ENCODE measurements at regions not wholly inside any gene's neighbourhood (a gene's known extent, or its start where the extent isn't known, plus 50 kb on each side); places are given as distances from the start of the nearest gene placed in this dataset.
A peak's percentile ranks its signal among the peaks of the same experiment; 100 is the strongest.

DNA sequence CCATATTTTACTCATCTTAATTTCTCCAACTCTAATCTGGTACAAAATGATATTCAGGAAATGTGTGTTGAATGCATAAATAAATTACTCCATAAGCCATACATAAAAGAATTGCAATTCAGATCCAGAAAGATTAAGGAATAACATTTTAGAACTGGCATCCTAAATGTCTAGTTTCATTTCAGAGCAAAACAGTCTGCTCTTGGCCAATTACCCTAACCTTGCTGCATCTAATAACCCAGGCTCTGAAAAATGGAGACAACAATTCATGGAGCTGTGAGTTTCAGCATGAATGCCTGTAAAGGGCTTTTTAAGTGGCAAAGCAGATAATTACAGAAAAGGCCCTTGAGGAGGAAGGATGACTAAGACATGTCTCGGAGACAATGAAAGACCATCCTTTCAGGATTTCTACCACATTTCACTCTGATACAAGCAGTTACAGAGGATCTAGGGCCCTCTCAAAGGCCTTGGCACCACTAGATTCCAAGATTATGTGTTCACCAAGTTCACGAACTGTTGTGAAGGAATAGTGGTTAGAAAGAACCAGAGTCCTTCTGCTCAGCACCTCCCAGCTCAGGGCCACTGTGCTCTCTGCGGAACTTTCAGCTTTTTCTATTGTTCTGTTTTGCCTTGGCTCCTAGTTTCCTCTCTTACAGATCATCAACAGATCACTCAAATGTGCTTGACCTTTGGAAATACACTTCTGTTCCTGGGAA, 157.6 kb upstream of the BLID start:
- DNase-seq (ENCODE audit: low spot score): no peak

DNA sequence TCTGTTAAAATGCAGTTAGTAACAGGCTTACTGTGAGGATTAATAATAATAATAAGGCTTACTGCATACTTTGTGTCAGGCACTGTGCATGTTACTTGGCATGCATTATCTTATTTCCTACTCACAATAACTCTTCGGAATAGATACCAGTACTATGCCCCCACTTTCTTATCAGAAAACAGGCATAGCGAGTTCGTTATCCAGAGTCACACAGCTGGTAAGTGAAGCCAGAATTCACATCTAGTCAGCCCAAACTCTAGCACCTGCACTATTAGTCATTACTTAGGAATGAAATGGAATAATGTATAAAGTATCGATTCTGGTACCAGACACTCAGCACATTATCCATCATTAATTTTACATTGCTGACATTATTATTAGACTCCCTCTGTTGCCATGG, 155.7 kb upstream of the BLID start:
- no peak for DNase-seq (ENCODE audit: low spot score)

DNA sequence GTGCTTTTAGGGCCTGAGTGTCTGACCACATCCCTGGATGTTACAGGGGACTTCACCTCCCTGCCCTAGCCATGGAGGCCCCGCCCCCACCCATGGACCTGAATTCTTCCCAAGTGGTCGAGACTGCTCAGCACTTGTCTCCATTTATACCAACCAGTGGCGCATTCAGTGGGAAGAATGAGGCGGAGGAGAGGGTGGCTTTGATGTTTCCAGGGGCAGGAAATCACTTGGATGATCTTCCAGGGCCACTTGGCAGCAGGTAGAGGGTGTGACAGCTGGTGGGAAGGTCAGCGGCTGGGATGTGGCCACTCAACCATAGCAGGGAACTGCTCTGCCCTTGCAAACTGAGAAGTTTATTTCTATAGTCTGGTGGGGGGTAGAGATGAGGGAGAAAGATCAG, 155.1 kb upstream of the BLID start:
- DNase-seq (ENCODE audit: low spot score): no peak

- DNase-seq (ENCODE audit: low spot score): no peak
These were observed 154.5 kb upstream of the BLID start for GRCh38 chr11:122270535-122270934.

DNA sequence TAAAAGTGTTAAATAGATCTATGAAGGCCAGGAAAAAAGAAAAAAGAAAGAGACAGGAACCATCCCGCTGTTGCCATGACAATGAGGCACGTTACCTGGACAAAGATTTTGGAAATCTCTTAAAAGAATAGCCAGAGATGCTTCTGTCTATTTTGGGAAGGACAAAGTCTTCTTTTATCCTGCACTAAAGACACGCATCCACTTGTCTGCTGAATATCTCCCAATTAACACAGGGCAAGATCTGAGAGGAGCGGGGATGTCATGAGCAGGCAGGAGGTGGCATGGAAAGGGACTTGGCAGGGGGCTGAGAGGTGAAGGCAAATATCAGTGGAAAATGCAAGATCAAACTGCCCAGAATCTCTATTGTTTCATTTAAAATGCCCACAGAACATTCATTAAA, 153.8 kb upstream of the BLID start:
- DNase-seq (ENCODE audit: low spot score): no peak

DNA sequence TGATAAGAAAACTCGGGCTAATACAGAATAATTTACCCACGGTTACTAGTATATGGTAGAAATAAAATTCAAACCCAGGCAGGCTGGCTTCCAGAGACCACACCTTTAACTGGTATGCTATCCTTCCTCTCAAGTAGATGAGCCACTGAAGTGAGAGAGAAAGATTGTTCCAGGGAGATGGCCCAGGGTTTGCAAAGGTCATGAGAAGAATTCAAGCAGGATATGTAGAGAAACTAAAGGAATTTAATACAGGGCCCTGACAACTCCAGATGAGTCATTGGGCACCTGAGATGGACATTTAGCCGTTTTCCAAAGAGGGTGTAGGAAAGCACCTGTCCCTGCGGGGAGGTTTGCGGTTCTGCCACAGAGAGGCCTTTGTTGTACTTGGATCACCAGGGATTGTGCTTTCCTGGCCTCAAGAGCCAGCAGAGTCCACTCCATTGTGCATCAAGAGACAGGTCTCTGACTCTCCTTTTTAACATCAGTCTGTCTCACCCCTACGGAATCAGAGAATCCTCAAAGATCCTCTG, 152.7 kb upstream of the BLID start:
- DNase-seq (ENCODE audit: low spot score): no peak

DNA sequence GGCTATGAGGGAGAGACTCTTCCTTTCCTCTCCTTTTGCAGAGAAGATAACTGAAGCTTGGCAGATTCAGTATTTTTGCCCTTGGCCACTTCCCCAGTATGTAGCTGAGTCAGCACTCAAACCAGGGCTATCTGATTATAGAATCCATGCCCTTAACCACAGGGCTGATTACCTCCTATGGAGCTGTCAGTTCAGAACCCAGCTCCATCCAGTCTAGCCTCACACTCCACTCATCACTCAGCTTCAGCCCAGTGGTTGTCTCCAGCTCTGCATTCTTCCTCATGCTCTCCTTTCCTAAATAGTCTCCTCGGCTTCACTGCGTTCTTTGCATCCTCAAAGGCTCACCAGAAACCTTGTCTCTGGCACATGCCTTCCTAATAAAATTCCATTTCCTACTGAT, 151.6 kb upstream of the BLID start:
- peak; percentile 80 for DNase-seq (ENCODE audit: low spot score)

- no peak for DNase-seq (ENCODE audit: low spot score)
These were observed 150.0 kb upstream of the BLID start for GRCh38 chr11:122265981-122266380.

DNA sequence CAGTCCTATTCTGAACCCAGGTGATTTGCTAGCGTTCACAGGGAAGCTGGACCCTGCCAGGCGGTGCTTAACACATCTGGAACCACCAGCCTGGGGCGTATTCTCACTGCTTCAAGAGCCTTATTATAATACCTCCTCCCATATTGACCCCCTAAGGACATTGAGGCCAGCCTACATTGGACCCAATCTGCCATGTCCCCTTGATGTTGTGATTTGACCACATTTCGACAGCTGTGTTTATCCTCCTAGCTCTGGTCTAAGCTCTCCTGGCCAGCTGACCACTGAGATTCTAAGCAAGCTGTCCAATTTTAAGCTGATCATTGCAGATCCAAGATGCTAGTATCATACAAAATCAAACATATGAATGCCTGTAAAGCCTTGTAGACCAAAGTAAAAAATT, 148.1 kb upstream of the BLID start:
- DNase-seq (ENCODE audit: low spot score): no peak

DNA sequence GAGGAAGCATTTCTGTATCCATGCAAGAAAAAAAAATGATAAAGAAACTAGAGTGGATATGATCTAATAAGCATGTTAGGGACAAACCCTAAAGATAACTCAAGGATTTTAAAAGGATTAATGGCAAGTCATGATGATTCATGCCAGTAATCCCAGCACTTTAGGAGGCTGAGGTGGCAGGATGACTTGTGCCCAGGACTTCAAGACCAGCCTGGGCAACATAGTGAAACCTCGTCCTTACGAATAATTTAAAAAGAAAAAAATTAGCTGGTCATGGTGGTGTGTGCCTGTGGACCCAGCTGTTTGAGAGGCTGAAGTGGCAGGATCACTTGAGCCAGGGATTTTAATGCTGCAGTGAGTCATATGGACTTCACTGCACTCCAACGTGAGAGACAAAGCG, 145.5 kb upstream of the BLID start:
- no peak for DNase-seq (ENCODE audit: low spot score)

DNA sequence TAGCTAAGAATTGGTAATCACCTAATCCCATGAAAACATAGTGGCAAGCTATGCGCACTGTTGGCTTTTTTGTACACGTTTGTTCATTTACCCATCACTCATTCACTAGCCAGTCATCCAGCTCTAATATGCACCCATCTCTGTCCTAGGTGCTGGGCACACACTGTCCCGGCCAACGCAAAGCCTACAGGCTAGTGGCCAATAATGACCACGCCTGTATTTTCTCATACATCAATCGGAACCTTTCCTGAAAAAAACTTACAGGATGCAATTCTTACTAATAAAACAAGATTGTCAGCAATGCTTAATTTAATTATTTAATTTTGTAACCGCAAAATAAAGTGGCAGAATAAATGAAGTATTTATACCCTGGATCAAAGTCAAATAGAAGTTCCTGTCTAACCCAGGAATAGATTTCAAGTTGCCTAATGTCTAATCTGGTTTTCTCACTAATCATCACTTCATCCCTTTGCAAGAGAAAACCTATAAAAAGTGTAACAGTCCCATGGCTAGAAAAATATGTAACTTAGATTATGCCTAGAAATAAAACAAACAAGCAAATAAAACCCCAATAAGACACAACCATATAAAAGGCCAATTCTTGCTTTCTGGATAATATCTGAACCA, 143.3 kb upstream of the BLID start:
- DNase-seq (ENCODE audit: low spot score): no peak

DNA sequence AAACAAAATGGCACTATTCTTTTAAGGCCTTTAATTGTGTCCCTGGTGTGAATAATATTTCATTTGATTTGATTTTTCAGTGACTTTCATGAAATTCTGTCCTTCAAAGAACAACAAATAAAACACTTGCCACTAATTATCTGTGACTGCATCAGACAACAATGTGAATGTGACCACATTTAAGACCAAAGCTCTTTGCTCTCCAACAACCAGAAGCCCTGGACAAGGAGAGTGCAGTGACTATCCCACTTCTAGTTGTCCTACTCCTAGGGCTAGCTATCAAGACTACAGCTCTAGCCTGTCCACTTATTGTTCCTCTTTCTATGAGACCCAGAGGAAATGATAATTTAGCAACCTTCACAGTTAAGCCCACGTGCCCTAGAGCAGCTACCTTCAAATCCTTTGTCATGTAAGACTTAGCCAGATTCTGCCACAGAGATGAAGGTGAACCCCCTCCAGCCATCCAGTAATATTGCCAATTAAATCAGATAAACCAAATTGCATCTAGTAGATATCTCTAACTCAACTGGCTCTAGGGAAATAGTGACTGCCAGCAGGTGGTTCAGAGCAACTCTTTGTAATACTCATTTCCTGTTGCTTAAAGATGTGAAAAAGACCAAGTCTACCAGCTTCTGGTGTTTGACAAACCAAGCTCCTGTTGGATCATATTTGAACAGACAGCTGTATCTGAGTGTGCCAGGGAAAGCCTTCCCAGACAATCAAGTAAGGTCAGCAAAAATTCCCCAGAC, 142.6 kb upstream of the BLID start:
- no peak for DNase-seq (ENCODE audit: low spot score)

GRCh38 chr11:122253589-122254231, 137.7 kb upstream of the BLID start:
- no peak for DNase-seq (ENCODE audit: low spot score)

GRCh38 chr11:122248939-122249338, 132.9 kb upstream of the BLID start:
- DNase-seq (ENCODE audit: low spot score): no peak

DNA sequence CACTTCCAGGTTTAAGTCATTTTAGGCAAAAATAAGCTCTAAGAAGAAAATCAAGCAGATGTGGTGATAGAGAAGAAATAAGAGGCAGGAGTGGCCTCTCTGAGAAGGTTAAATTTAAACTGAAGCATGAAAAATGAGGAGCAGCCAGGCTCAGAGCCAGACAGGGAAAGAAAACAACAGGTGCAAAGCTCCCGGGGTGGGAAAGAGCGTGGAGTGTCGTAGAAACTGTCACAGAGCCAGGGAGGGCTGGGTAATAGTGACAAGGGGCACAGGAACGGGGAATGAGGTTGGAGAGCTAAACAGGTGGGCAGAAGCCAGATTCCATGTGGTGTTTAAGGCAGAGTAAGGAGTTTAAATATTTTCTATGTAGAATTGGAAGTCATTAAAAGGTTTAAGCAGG, 132.1 kb upstream of the BLID start:
- no peak for DNase-seq (ENCODE audit: low spot score)

DNA sequence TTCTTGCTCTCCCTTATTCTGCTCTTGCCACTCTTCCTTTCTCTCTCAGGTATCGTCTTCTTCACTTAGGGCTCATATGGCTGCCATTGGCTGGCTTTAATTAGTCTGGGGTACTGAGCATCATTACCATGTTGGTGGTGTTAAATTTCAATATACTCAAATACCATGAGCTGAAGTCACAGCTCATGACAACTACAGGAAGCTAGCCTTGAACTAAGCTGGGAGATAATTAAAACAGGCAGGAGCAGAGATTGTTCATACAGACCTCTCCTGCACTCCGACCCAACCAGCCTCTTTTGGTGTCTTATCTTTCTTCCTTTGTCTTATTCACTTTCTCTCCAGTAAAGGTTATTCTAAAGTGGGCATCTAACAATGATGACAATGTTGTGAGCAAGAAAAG, 130.9 kb upstream of the BLID start:
- peak; percentile 20 for DNase-seq (ENCODE audit: low spot score)

DNA sequence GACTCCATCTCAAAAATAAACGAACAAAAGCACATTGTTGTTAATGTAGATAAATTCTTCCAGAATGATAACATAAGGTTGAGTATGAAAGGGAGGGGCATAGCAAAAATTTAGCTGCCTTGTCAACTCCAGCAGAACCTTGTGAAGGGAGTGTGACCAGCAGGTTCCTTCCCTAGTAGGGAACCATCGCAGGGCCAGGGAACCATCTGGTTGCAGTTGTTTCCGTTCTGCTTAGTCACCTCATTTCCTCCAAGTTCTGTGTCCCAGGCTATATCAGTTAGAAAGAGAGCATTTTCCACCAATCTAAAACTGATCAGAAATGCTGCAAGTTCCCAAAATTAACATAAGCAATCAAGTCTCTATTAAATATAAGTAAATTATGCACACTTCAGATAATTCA, 126.7 kb upstream of the BLID start:
- DNase-seq (ENCODE audit: low spot score): peak; percentile 40

- DNase-seq (ENCODE audit: low spot score): no peak
These were observed 125.6 kb upstream of the BLID start for GRCh38 chr11:122241566-122241965.

DNA sequence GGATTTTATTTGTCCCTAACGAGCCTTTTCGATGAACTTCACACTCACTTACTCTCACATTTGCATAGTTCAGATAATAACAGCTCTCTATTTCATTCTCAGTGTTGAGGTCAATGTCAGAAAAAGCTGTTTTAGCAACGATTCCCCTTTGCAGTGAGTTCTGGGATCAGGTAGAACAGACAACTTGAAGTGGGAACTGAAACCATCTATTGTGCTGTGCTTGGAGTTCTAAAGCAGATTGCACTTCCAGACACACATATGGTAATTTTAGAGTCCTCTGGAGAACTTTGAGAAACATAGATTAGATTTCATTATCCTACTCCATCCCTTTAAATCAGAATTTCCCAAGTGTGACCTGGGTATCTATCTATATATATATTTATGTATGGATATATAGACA, 124.6 kb upstream of the BLID start:
- DNase-seq (ENCODE audit: low spot score): no peak

DNA sequence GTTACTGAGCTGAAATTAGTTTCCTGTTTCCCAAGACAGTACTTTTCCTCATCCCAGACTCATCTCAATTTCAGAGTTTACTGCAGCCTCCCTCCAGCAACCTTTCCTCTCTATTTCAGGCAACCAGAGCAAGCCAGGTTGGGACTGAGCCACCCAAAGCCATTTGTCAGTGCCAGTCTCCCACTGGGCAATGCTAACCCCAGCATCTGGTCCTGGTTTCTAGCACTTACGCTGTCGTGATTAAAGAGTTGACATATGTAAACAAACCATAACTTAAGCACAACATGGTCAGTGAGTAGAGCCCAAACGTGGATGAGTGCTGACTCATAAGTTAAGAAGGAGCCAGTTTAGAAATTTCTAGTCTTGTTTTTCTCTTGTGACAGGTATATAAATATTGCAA, 119.6 kb upstream of the BLID start:
- DNase-seq (ENCODE audit: low spot score): peak; percentile 77

DNA sequence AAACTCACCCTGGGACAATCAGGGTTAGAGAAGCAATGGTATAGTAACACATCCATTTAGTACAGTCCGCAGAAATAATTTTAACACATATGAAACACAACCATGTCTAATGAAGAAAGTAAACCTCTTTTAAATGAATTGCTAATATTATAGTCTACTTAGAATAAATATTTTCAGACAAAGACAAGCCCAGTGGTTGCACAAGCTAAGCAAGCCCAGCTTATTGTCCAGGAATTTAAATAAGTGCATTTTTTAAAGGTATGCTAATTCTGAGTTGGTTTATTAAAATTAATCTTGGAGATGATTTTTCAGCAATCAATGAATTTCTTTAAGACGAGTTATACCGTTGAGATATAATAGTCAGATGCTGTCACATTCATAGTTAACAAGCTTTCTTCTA, 118.8 kb upstream of the BLID start:
- no peak for DNase-seq (ENCODE audit: low spot score)

DNA sequence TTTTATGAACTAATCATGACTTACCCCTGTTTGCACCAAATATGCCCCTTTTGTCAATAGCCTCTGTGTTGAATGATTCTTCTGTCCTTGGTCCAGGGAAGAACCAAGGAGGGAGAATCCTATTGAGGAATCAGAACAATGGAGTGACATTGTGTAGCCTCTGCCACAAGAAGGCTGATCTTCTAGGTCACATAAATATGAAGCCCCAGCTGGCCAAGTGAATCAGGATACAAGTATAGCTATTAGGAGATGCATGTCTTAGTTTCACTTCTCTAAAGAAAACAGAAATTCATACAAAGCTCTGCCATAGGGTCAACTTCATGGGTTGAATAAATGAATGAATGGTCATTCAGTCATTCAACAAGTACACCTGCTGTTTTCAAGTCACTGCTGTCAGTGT, 118.2 kb upstream of the BLID start:
- no peak for DNase-seq (ENCODE audit: low spot score)

GRCh38 chr11:122232985-122233384, 117.0 kb upstream of the BLID start:
- DNase-seq (ENCODE audit: low spot score): no peak
